Loucy (cell line): ENCODE measurements at regions not wholly inside any gene's neighbourhood (a gene's known extent, or its start where the extent isn't known, plus 50 kb on each side); places are given as distances from the start of the nearest gene placed in this dataset.

Experiments
- H2AFZ ChIP-seq: fragments of 200-600 bp; sonication (generic); 2 replicates; pipeline ENCODE4 v1.6.0; 2016; ENCODE audit warnings: antibody characterized with exemption, mild to moderate bottlenecking, low read length, moderate library complexity
- H3F3A ChIP-seq: fragments of 200-600 bp; 2 replicates; pipeline ENCODE4 v1.6.0; 2016; ENCODE audit warnings: antibody characterized with exemption, low read depth, mild to moderate bottlenecking
- H3K27me3 ChIP-seq: fragments of 200-600 bp; sonication (generic); 2 replicates; pipeline ENCODE4 v1.6.1; 2014; ENCODE audit warnings: low read length, mild to moderate bottlenecking; ENCODE audit not compliant: insufficient read depth, poor library complexity, severe bottlenecking
- H3K36me3 ChIP-seq: fragments of 200-600 bp; sonication (generic); 2 replicates; pipeline ENCODE4 v1.6.1; 2016; ENCODE audit warnings: low read length; ENCODE audit not compliant: insufficient read depth
- H3K4me1 ChIP-seq: fragments of 200-600 bp; sonication (generic); 2 replicates; pipeline ENCODE4 v1.5.1; 2014; ENCODE audit warnings: low read length, mild to moderate bottlenecking; ENCODE audit not compliant: insufficient read depth, poor library complexity, severe bottlenecking
- H3K4me2 ChIP-seq: fragments of 200-600 bp; sonication (generic); 2 replicates; pipeline ENCODE4 v1.6.0; 2014; ENCODE audit warnings: antibody characterized with exemption, low read length, low read depth, mild to moderate bottlenecking; ENCODE audit not compliant: poor library complexity, severe bottlenecking
- H3K4me3 ChIP-seq: fragments of 200-600 bp; sonication (generic); 2 replicates; pipeline ENCODE4 v1.5.1; 2014; ENCODE audit warnings: low read length, mild to moderate bottlenecking, mixed read lengths; ENCODE audit not compliant: poor library complexity, severe bottlenecking
- H3K79me2 ChIP-seq: fragments of 200-600 bp; sonication (generic); 2 replicates; pipeline ENCODE4 v1.6.1; 2014; ENCODE audit warnings: low read length; ENCODE audit not compliant: insufficient read depth
- H3K9ac ChIP-seq: fragments of 200-600 bp; sonication (generic); 2 replicates; pipeline ENCODE4 v1.6.0; 2014; ENCODE audit warnings: mild to moderate bottlenecking, low read depth, low read length, moderate library complexity; ENCODE audit not compliant: poor library complexity, severe bottlenecking
- H3K9me2 ChIP-seq: fragments of 200-600 bp; sonication (generic); replicated peaks from 2 replicates; pipeline ENCODE4 v1.6.1; 2016; ENCODE audit warnings: low read depth, low read length, mixed read lengths
- H3K9me3 ChIP-seq: fragments of 200-600 bp; sonication (generic); 2 replicates; pipeline ENCODE4 v1.6.1; 2014; ENCODE audit warnings: mild to moderate bottlenecking, antibody characterized with exemption, low read length, low read depth; ENCODE audit not compliant: insufficient read depth
- H4K20me1 ChIP-seq: fragments of 200-600 bp; sonication (generic); 2 replicates; pipeline ENCODE4 v1.6.0; 2014; ENCODE audit warnings: antibody characterized with exemption, low read length, mild to moderate bottlenecking; ENCODE audit not compliant: insufficient read depth, poor library complexity, severe bottlenecking
- CTCF ChIP-seq: fragments of 200-600 bp; sonication (generic); conservative IDR thresholded peaks from 2 replicates; pipeline ENCODE4 v1.5.1; 2014; ENCODE audit warnings: mild to moderate bottlenecking, antibody characterized with exemption, low read length
- EZH2phosphoT487 ChIP-seq: fragments of 200-600 bp; IDR thresholded peaks from 2 replicates; pipeline ENCODE4 v1.6.1; 2018; ENCODE audit warnings: antibody characterized with exemption, mild to moderate bottlenecking, moderate library complexity, borderline replicate concordance

- H3K79me2 ChIP-seq: no peaks in the 10 kb centered on the region
These were observed 1238.0 kb upstream of the NRXN1 start for GRCh38 chr2:52269696-52270485.

GRCh38 chr2:52264911-52265310 lies 1233.0 kb upstream of the NRXN1 start:
- Histone ChIP-seq H3K9me2 (no peaks in the 10 kb centered on the region), H4K20me1 (no peaks in the 10 kb centered on the region), H3K9me3 (no peaks in the 10 kb centered on the region), H2AFZ (no peak overlapping the region), H3K9ac (no peak overlapping the region), H3K4me1 (no peaks in the 10 kb centered on the region), H3F3A (no peaks in the 10 kb centered on the region), H3K4me3 (no peak overlapping the region), H3K79me2 (no peaks in the 10 kb centered on the region), H3K27me3 (no peaks in the 10 kb centered on the region), H3K4me2 (no peak overlapping the region), H3K36me3 (no peaks in the 10 kb centered on the region)
- TF ChIP-seq CTCF (no peak), EZH2phosphoT487 (no peak)

More at GRCh38 chr2:52269696-52270485, 1238.0 kb upstream of the NRXN1 start:
- Histone ChIP-seq H4K20me1 (no peaks in the 10 kb centered on the region), H2AFZ (no peak overlapping the region), H3K9me3 (no peaks in the 10 kb centered on the region; the same call in 1 of the 2 replicates), H3K4me1 (no peaks in the 10 kb centered on the region), H3K4me3 (no peak overlapping the region), H3K4me2 (no peak overlapping the region), H3K9me2 (no peaks in the 10 kb centered on the region), H3K9ac (no peak overlapping the region), H3F3A (no peaks in the 10 kb centered on the region), H3K27me3 (no peaks in the 10 kb centered on the region), H3K36me3 (no peaks in the 10 kb centered on the region)
- TF ChIP-seq EZH2phosphoT487 (no peak), CTCF (no peak)

- Histone ChIP-seq H3K4me2 (no peak overlapping the region), H3K4me1 (no peaks in the 10 kb centered on the region), H2AFZ (no peak overlapping the region), H3K36me3 (no peaks in the 10 kb centered on the region), H4K20me1 (no peaks in the 10 kb centered on the region), H3K4me3 (no peak overlapping the region), H3K9ac (no peak overlapping the region), H3F3A (no peaks in the 10 kb centered on the region), H3K9me3 (no peaks in the 10 kb centered on the region), H3K79me2 (no peaks in the 10 kb centered on the region), H3K9me2 (no peaks in the 10 kb centered on the region), H3K27me3 (no peaks in the 10 kb centered on the region)
- TF ChIP-seq CTCF (no peak), EZH2phosphoT487 (no peak)
These were observed 1232.6 kb upstream of the NRXN1 start for GRCh38 chr2:52264488-52264887.
